HepG2 (cell line): ENCODE measurements at regions not wholly inside any gene's neighbourhood (a gene's known extent, or its start where the extent isn't known, plus 50 kb on each side); places are given as distances from the start of the nearest gene placed in this dataset.

ENCODE experiments used
- ERF ChIP-seq: IDR thresholded peaks from 2 replicates; pipeline ENCODE4 v1.6.1; 2018; ENCODE audit warnings: missing biosample characterization, missing genetic modification reagents
- KAT7 ChIP-seq: IDR thresholded peaks from 2 replicates; pipeline ENCODE4 v1.6.1; 2018; ENCODE audit warnings: borderline replicate concordance, missing compliant biosample characterization
- MTA1 ChIP-seq: sonication (generic); formaldehyde crosslinking; IDR thresholded peaks from 2 replicates; pipeline ENCODE4 v1.4.0; 2020; ENCODE audit warnings: missing genetic modification reagents, mild to moderate bottlenecking, borderline replicate concordance
- NR2F6 ChIP-seq, 2 experiments: IDR thresholded peaks; 2 replicates each; pipeline ENCODE4 v1.6.1; 2016; ENCODE audit warnings: antibody characterized with exemption in 1 of 2, mild to moderate bottlenecking in 1 of 2
- POLR2AphosphoS5 ChIP-seq: IDR thresholded peaks from 2 replicates; pipeline ENCODE4 v1.6.1; 2012; ENCODE audit warnings: low read depth, low read length
- SOX13 ChIP-seq, 3 experiments: fragments of 450-650 bp in 1 of 3; sonication (generic) in 1 of 3; formaldehyde crosslinking in 1 of 3; IDR thresholded peaks in 2 of 3; conservative IDR thresholded peaks in 1 of 3; 2 replicates each; pipeline versions ENCODE4 v1.5.0 to v1.6.1; 2016 to 2020; ENCODE audit warnings: antibody characterized with exemption in 1 of 3, mild to moderate bottlenecking in 1 of 3, missing compliant biosample characterization in 1 of 3, missing genetic modification reagents in 1 of 3, moderate library complexity in 1 of 3
- ZFX ChIP-seq: sonication (generic); formaldehyde crosslinking; IDR thresholded peaks from 2 replicates; pipeline ENCODE4 v1.4.0; 2020; ENCODE audit warnings: mild to moderate bottlenecking, low read depth, missing genetic modification reagents, moderate library complexity
- ZNF557 ChIP-seq: sonication (generic); formaldehyde crosslinking; IDR thresholded peaks from 2 replicates; pipeline ENCODE4 v1.4.0; 2020; ENCODE audit warnings: missing genetic modification reagents
- TF ChIP-seq, protein P1 (sequence below): sonication (generic); formaldehyde crosslinking; conservative IDR thresholded peaks from 2 replicates; pipeline ENCODE4 v1.8.1; 2023; ENCODE audit warnings: missing genetic modification reagents
- TF ChIP-seq, protein P2 (sequence below): sonication (generic); formaldehyde crosslinking; IDR thresholded peaks from 2 replicates; pipeline ENCODE4 v1.4.0; 2020; ENCODE audit warnings: mild to moderate bottlenecking, low read depth, missing genetic modification reagents
- TF ChIP-seq, protein P3 (sequence below): sonication (generic); formaldehyde crosslinking; IDR thresholded peaks from 2 replicates; pipeline ENCODE4 v1.4.0; 2020; ENCODE audit warnings: low read depth, mild to moderate bottlenecking, missing genetic modification reagents
- TF ChIP-seq, protein P4 (sequence below): IDR thresholded peaks from 2 replicates; pipeline ENCODE4 v1.6.1; 2016; ENCODE audit warnings: mild to moderate bottlenecking
- TF ChIP-seq, protein P5 (sequence below): sonication (generic); formaldehyde crosslinking; IDR thresholded peaks from 2 replicates; pipeline ENCODE4 v1.4.0; 2020; ENCODE audit warnings: missing genetic modification reagents
- TF ChIP-seq, protein P6 (sequence below): sonication (generic); formaldehyde crosslinking; IDR thresholded peaks from 2 replicates; pipeline ENCODE4 v1.4.0; 2020; ENCODE audit warnings: missing genetic modification reagents
- TF ChIP-seq, protein P7 (sequence below): sonication (generic); formaldehyde crosslinking; IDR thresholded peaks from 2 replicates; pipeline ENCODE4 v1.4.0; 2020; ENCODE audit warnings: mild to moderate bottlenecking, missing genetic modification reagents

DNA sequence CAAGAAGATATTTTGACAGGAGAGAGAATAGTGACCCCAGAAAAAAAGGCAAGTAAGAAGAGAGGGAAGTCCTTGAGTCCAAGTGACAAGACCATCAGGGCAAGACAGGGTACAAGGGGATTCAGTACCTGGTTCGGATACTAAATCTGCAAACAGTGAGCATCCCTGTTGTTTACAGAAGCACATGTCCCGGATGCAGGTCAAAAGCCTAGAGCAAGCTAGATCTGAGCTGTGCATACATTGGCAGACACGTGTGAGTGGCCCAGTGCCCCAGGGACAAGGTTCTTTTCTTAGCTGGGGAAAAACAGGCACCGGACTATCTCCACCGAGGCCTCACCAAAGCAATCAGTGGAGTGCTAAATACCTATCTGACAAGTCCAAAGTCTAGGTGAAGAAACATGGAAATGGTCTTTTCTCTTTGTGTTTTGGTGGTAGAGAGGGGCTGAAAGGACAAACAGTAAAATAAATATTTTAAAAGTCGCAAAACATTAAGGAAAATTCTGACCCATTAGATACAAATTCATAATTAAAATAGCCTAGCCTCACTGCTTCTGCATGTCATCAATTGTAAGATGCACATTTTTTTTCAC is 165.2 kb downstream of the SUCLG1 start (continued):
- TF ChIP-seq, protein P1, sequence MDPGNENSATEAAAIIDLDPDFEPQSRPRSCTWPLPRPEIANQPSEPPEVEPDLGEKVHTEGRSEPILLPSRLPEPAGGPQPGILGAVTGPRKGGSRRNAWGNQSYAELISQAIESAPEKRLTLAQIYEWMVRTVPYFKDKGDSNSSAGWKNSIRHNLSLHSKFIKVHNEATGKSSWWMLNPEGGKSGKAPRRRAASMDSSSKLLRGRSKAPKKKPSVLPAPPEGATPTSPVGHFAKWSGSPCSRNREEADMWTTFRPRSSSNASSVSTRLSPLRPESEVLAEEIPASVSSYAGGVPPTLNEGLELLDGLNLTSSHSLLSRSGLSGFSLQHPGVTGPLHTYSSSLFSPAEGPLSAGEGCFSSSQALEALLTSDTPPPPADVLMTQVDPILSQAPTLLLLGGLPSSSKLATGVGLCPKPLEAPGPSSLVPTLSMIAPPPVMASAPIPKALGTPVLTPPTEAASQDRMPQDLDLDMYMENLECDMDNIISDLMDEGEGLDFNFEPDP (CRISPR knock-in tag): no peak
- TF ChIP-seq, protein P2, sequence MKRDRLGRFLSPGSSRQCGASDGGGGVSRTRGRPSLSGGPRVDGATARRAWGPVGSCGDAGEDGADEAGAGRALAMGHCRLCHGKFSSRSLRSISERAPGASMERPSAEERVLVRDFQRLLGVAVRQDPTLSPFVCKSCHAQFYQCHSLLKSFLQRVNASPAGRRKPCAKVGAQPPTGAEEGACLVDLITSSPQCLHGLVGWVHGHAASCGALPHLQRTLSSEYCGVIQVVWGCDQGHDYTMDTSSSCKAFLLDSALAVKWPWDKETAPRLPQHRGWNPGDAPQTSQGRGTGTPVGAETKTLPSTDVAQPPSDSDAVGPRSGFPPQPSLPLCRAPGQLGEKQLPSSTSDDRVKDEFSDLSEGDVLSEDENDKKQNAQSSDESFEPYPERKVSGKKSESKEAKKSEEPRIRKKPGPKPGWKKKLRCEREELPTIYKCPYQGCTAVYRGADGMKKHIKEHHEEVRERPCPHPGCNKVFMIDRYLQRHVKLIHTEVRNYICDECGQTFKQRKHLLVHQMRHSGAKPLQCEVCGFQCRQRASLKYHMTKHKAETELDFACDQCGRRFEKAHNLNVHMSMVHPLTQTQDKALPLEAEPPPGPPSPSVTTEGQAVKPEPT: peak; percentile 81; the same call in 1 of the 2 replicates
- TF ChIP-seq, protein P3, sequence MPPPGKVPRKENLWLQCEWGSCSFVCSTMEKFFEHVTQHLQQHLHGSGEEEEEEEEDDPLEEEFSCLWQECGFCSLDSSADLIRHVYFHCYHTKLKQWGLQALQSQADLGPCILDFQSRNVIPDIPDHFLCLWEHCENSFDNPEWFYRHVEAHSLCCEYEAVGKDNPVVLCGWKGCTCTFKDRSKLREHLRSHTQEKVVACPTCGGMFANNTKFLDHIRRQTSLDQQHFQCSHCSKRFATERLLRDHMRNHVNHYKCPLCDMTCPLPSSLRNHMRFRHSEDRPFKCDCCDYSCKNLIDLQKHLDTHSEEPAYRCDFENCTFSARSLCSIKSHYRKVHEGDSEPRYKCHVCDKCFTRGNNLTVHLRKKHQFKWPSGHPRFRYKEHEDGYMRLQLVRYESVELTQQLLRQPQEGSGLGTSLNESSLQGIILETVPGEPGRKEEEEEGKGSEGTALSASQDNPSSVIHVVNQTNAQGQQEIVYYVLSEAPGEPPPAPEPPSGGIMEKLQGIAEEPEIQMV: peak; percentile 90
- peak; percentile 86 for TF ChIP-seq SOX13 (IDR thresholded peaks at IDR 0.05)
- TF ChIP-seq SOX13 (CRISPR knock-in tag; conservative IDR thresholded peaks at IDR 0.05 in 1 of 2, IDR thresholded peaks at IDR 0.05 in 1 of 2): peak in 1 of 2 experiments; percentile 92; a peak in 2 of 4 replicates
- TF ChIP-seq NR2F6 (IDR thresholded peaks at IDR 0.05): peak; percentile 88
- peak; percentile 89 for TF ChIP-seq NR2F6 (CRISPR knock-in tag; IDR thresholded peaks at IDR 0.05)
- TF ChIP-seq ZFX (CRISPR knock-in tag): peak; percentile 81; the same call in 1 of the 2 replicates
- 0 out of 2 replicates have a peak, but pooled peaks have one; percentile 58 for TF ChIP-seq MTA1 (CRISPR knock-in tag)
- TF ChIP-seq ERF (CRISPR knock-in tag): peak; percentile 93
- TF ChIP-seq KAT7: 0 out of 2 replicates have a peak, but pooled peaks have one; percentile 75
- TF ChIP-seq, protein P4, sequence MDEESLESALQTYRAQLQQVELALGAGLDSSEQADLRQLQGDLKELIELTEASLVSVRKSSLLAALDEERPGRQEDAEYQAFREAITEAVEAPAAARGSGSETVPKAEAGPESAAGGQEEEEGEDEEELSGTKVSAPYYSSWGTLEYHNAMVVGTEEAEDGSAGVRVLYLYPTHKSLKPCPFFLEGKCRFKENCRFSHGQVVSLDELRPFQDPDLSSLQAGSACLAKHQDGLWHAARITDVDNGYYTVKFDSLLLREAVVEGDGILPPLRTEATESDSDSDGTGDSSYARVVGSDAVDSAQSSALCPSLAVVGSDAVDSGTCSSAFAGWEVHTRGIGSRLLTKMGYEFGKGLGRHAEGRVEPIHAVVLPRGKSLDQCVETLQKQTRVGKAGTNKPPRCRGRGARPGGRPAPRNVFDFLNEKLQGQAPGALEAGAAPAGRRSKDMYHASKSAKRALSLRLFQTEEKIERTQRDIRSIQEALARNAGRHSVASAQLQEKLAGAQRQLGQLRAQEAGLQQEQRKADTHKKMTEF: peak; percentile 94
- TF ChIP-seq, protein P5, sequence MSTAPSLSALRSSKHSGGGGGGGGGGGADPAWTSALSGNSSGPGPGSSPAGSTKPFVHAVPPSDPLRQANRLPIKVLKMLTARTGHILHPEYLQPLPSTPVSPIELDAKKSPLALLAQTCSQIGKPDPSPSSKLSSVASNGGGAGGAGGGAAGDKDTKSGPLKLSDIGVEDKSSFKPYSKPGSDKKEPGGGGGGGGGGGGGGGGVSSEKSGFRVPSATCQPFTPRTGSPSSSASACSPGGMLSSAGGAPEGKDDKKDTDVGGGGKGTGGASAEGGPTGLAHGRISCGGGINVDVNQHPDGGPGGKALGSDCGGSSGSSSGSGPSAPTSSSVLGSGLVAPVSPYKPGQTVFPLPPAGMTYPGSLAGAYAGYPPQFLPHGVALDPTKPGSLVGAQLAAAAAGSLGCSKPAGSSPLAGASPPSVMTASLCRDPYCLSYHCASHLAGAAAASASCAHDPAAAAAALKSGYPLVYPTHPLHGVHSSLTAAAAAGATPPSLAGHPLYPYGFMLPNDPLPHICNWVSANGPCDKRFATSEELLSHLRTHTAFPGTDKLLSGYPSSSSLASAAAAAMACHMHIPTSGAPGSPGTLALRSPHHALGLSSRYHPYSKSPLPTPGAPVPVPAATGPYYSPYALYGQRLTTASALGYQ: peak; percentile 97
- TF ChIP-seq, protein P6, sequence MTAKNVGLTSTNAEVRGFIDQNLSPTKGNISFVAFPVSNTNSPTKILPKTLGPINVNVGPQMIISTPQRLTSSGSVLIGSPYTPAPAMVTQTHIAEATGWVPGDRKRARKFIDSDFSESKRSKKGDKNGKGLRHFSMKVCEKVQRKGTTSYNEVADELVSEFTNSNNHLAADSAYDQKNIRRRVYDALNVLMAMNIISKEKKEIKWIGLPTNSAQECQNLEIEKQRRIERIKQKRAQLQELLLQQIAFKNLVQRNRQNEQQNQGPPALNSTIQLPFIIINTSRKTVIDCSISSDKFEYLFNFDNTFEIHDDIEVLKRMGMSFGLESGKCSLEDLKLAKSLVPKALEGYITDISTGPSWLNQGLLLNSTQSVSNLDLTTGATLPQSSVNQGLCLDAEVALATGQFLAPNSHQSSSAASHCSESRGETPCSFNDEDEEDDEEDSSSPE (CRISPR knock-in tag): peak; percentile 75; the same call in 1 of the 2 replicates
- no peak for TF ChIP-seq POLR2AphosphoS5
- TF ChIP-seq ZNF557 (CRISPR knock-in tag): peak; percentile 36; the same call in 1 of the 2 replicates
- TF ChIP-seq, protein P7, sequence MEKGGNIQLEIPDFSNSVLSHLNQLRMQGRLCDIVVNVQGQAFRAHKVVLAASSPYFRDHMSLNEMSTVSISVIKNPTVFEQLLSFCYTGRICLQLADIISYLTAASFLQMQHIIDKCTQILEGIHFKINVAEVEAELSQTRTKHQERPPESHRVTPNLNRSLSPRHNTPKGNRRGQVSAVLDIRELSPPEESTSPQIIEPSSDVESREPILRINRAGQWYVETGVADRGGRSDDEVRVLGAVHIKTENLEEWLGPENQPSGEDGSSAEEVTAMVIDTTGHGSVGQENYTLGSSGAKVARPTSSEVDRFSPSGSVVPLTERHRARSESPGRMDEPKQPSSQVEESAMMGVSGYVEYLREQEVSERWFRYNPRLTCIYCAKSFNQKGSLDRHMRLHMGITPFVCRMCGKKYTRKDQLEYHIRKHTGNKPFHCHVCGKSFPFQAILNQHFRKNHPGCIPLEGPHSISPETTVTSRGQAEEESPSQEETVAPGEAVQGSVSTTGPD: peak; percentile 98
